Hepatocyte (in vitro differentiated cells): ENCODE measurements at regions not wholly inside any gene's neighbourhood (a gene's known extent, or its start where the extent isn't known, plus 50 kb on each side); places are given as distances from the start of the nearest gene placed in this dataset.

ENCODE experiments used
- EZH2phosphoT487 ChIP-seq: fragments of 200-600 bp; sonication (generic); IDR thresholded peaks from one replicate; pipeline ENCODE4 v1.6.1; 2018; ENCODE audit warnings: antibody characterized with exemption, mild to moderate bottlenecking, low read depth, moderate library complexity; ENCODE audit not compliant: unreplicated experiment, severe bottlenecking
- TF ChIP-seq, protein P1 (sequence below): fragments of 200-600 bp; sonication (generic); IDR thresholded peaks from 2 replicates; pipeline ENCODE4 v1.5.1; 2016; ENCODE audit warnings: antibody characterized with exemption, mild to moderate bottlenecking; ENCODE audit not compliant: poor library complexity

DNA sequence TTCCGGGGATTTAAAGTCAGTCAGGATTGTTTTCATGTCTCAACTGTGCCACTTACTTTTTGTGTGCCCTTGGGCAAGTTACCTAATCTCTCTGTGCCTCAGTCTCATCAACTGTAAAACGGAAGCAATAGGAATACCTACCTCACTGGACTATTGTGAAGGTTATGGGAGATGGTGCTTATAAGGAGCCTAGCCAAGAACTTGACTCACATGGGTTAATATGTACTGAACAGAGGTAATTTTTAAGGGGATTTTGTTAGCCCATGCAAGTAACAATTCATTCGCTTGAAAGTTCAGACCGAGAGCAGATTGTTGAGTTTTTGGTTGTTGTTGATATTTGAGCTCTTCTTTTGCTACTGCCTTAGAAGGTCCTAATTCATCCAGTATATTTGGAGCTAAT lies 202.9 kb downstream of the ZNF365 start:
- TF ChIP-seq, protein P1, sequence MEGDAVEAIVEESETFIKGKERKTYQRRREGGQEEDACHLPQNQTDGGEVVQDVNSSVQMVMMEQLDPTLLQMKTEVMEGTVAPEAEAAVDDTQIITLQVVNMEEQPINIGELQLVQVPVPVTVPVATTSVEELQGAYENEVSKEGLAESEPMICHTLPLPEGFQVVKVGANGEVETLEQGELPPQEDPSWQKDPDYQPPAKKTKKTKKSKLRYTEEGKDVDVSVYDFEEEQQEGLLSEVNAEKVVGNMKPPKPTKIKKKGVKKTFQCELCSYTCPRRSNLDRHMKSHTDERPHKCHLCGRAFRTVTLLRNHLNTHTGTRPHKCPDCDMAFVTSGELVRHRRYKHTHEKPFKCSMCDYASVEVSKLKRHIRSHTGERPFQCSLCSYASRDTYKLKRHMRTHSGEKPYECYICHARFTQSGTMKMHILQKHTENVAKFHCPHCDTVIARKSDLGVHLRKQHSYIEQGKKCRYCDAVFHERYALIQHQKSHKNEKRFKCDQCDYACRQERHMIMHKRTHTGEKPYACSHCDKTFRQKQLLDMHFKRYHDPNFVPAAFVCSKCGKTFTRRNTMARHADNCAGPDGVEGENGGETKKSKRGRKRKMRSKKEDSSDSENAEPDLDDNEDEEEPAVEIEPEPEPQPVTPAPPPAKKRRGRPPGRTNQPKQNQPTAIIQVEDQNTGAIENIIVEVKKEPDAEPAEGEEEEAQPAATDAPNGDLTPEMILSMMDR = no peak
- TF ChIP-seq EZH2phosphoT487 = no peak
